ENCODE measurements at regions not wholly inside any gene's neighbourhood (a gene's known extent, or its start where the extent isn't known, plus 50 kb on each side); places are given as distances from the start of the nearest gene placed in this dataset.

- POLR2A ChIA-PET, result no interaction called here
Observed at GRCh38 chr3:150110097-150110496, 139.4 kb upstream of the PFN2 start.

More at GRCh38 chr3:150110097-150110496, 139.4 kb upstream of the PFN2 start:
- no peaks in the 10 kb centered on the region for H3K36me3 ChIP-seq (ENCODE audit: control insufficient read depth in 2 of 2, insufficient read depth in 2 of 2, low read length in 1 of 2)
- H3K27me3 ChIP-seq (replicated peaks in 1 of 2; ENCODE audit: control insufficient read depth in 2 of 2, insufficient read depth in 2 of 2, low read length in 1 of 2), result no peaks in the 10 kb centered on the region
- H3K79me2 ChIP-seq (ENCODE audit: control insufficient read depth, insufficient read depth, low read length), result no peaks in the 10 kb centered on the region
- WGBS (ENCODE audit: insufficient coverage, insufficient replicate concordance, low lambda C conversion rate, missing lambda C conversion rate), result 82% methylated on average over 5 of the region's 5 CpGs
- no peaks in the 10 kb centered on the region for H3K9me3 ChIP-seq (replicated peaks; ENCODE audit: control insufficient read depth, insufficient read depth, low read length)
- no TSS peak for BruUV-seq (replicated peaks)
- peaks cover 12% of the 10 kb centered on the region; the same call in 1 of the 2 replicates for H3K4me1 ChIP-seq (ENCODE audit: control insufficient read depth, insufficient read depth, low read length)
- H2AFZ ChIP-seq (ENCODE audit: control insufficient read depth, low read depth, low read length), result no peak overlapping the region
- TF ChIP-seq MYC (IDR thresholded peaks at IDR 0.05; ENCODE audit: insufficient read depth, insufficient read length, insufficient replicate concordance, low read length, severe bottlenecking), result no peak
- no peak for TF ChIP-seq HSF1 (IDR thresholded peaks at IDR 0.05; ENCODE audit: low read depth, low read length)
- no peak for TF ChIP-seq IRF3 (IDR thresholded peaks at IDR 0.05)
- no peak for TF ChIP-seq JUND (IDR thresholded peaks at IDR 0.05; ENCODE audit: low read depth, low read length)
- TF ChIP-seq PRDM15 (CRISPR knock-in tag; IDR thresholded peaks at IDR 0.05), result no peak
- no peak for TF ChIP-seq ZBTB11 (CRISPR knock-in tag; IDR thresholded peaks at IDR 0.05)
- TF ChIP-seq SUPT20H (IDR thresholded peaks at IDR 0.05; ENCODE audit: borderline replicate concordance, control insufficient read depth, low read depth, low read length), result no peak
- no peak for TF ChIP-seq HDAC2 (IDR thresholded peaks at IDR 0.05)
- CTCF ChIA-PET, result no interaction called here
- H3K4me2 ChIP-seq (ENCODE audit: control insufficient read depth, insufficient read depth), result no peak overlapping the region
- SMC1A ChIA-PET (ENCODE audit: uncharacterized antibody, unreplicated experiment), result no interaction called here
- RAD21 ChIA-PET (ENCODE audit: unreplicated experiment), result no interaction called here
- DNase-seq (ENCODE audit: low read depth, low spot score) (no peak), ATAC-seq (no peak), FAIRE-seq (no peak)
- no peak overlapping the region for H3K4me3 ChIP-seq
- H3K27ac ChIP-seq (ENCODE audit: control insufficient read depth, insufficient read depth), result no peak overlapping the region
- no peaks in the 10 kb centered on the region for H4K20me1 ChIP-seq (ENCODE audit: control insufficient read depth, insufficient read depth)
- intact Hi-C loops (cut with micrococcal nuclease; ENCODE audit: unreplicated experiment), result no loop called here
- no peak overlapping the region for H3K9ac ChIP-seq (ENCODE audit: control insufficient read depth, insufficient read depth, low read length)
- in situ Hi-C loops (cut with MboI), result no loop called here
